HG02870 (cell line): ENCODE measurements at regions not wholly inside any gene's neighbourhood (a gene's known extent, or its start where the extent isn't known, plus 50 kb on each side); places are given as distances from the start of the nearest gene placed in this dataset.

Experiments used
- ATAC-seq: cut with Tn5 transposase; IDR thresholded peaks from one replicate; pipeline ENCODE4 v1.9.1; 2021; ENCODE audit warnings: mild to moderate bottlenecking, moderate library complexity; ENCODE audit not compliant: unreplicated experiment

- no peak for ATAC-seq
Measured at GRCh38 chr4:156710365-156711192, 261.0 kb downstream of the PDGFC start.

GRCh38 chr4:156705311-156705710, 266.3 kb downstream of the PDGFC start:
- no peak for ATAC-seq

GRCh38 chr4:156695163-156695562, 276.4 kb downstream of the PDGFC start:
- no peak for ATAC-seq

- no peak for ATAC-seq
Measured at GRCh38 chr4:156694413-156694812, 277.2 kb downstream of the PDGFC start.

GRCh38 chr4:156693557-156693956, 278.0 kb downstream of the PDGFC start:
- ATAC-seq, result no peak

GRCh38 chr4:156692016-156692415, 279.6 kb downstream of the PDGFC start:
- no peak for ATAC-seq

GRCh38 chr4:156690572-156690971, 281.0 kb downstream of the PDGFC start:
- no peak for ATAC-seq

GRCh38 chr4:156686120-156686519, 285.5 kb downstream of the PDGFC start:
- no peak for ATAC-seq

- no peak for ATAC-seq
Measured at GRCh38 chr4:156685308-156685707, 286.3 kb downstream of the PDGFC start.

GRCh38 chr4:156677656-156678055, 293.9 kb downstream of the PDGFC start:
- ATAC-seq, result no peak

GRCh38 chr4:156677131-156677531, 294.5 kb downstream of the PDGFC start:
- ATAC-seq, result no peak

- ATAC-seq, result no peak
Measured at GRCh38 chr4:156676116-156676851, 295.3 kb downstream of the PDGFC start.

GRCh38 chr4:156673483-156673882, 298.1 kb downstream of the PDGFC start:
- no peak for ATAC-seq

- no peak for ATAC-seq
Measured at GRCh38 chr4:156672492-156673305, 298.9 kb downstream of the PDGFC start.

- no peak for ATAC-seq
Measured at GRCh38 chr4:156665780-156666366, 305.7 kb downstream of the PDGFC start.

GRCh38 chr4:156663663-156664062, 307.9 kb downstream of the PDGFC start:
- no peak for ATAC-seq

- ATAC-seq, result no peak
Measured at GRCh38 chr4:156662921-156663320, 308.7 kb downstream of the PDGFC start.

GRCh38 chr4:156661555-156661954, 310.0 kb downstream of the PDGFC start:
- ATAC-seq, result no peak

- ATAC-seq, result no peak
Measured at GRCh38 chr4:156660465-156660864, 311.1 kb downstream of the PDGFC start.

- no peak for ATAC-seq
Measured at GRCh38 chr4:156659983-156660382, 311.6 kb downstream of the PDGFC start.

- ATAC-seq, result no peak
Measured at GRCh38 chr4:156659570-156659969, 312.0 kb downstream of the PDGFC start.
